AG09319 (cell line): ENCODE measurements at regions not wholly inside any gene's neighbourhood (a gene's known extent, or its start where the extent isn't known, plus 50 kb on each side); places are given as distances from the start of the nearest gene placed in this dataset.
"Not testable (repeated sequence)": the region's sequence is repeated elsewhere in the genome, so short reads cannot be mapped to it uniquely, and the experiment has no call there.

Experiments used
- DNase-seq: peaks from one replicate; pipeline ENCODE4 v3.0.0-alpha.2; 2010; ENCODE audit warnings: low read depth; ENCODE audit errors: extremely low read depth
- TF ChIP-seq, protein P1 (sequence below): IDR thresholded peaks from 2 replicates; pipeline ENCODE4 v1.5.1; 2011; ENCODE audit warnings: low read depth, mild to moderate bottlenecking, inconsistent platforms, low read length, moderate library complexity

- TF ChIP-seq, protein P1, sequence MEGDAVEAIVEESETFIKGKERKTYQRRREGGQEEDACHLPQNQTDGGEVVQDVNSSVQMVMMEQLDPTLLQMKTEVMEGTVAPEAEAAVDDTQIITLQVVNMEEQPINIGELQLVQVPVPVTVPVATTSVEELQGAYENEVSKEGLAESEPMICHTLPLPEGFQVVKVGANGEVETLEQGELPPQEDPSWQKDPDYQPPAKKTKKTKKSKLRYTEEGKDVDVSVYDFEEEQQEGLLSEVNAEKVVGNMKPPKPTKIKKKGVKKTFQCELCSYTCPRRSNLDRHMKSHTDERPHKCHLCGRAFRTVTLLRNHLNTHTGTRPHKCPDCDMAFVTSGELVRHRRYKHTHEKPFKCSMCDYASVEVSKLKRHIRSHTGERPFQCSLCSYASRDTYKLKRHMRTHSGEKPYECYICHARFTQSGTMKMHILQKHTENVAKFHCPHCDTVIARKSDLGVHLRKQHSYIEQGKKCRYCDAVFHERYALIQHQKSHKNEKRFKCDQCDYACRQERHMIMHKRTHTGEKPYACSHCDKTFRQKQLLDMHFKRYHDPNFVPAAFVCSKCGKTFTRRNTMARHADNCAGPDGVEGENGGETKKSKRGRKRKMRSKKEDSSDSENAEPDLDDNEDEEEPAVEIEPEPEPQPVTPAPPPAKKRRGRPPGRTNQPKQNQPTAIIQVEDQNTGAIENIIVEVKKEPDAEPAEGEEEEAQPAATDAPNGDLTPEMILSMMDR, result no peak
Measured at GRCh38 chr10:121374121-121374520, 224.1 kb downstream of the FGFR2 start.

DNA sequence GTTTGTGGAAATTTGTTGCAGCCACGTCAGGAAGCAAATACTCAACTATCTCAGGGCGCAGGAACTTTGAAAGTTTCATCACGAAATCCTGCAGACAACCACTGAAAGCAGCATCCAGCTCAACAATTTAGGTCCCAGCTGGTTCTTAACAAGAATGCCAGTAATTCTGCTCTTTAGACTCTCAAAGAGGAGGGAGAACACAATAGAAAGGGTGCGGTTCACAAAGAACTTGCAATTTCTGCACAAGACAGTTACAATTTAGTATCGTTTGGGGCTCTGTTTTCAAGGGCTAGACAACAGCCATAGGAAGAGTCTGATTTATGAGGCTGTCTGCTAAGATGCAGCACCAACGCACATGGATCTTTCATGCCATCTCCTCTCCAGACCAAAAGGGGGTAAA, 223.1 kb downstream of the FGFR2 start:
- TF ChIP-seq, protein P1, result no peak
- DNase-seq, result no peak

More at GRCh38 chr10:121374121-121374520, 224.1 kb downstream of the FGFR2 start:
- no peak for DNase-seq

GRCh38 chr10:121378251-121378801, 219.9 kb downstream of the FGFR2 start:
- no peak for DNase-seq
- TF ChIP-seq, protein P1, result no peak

DNA sequence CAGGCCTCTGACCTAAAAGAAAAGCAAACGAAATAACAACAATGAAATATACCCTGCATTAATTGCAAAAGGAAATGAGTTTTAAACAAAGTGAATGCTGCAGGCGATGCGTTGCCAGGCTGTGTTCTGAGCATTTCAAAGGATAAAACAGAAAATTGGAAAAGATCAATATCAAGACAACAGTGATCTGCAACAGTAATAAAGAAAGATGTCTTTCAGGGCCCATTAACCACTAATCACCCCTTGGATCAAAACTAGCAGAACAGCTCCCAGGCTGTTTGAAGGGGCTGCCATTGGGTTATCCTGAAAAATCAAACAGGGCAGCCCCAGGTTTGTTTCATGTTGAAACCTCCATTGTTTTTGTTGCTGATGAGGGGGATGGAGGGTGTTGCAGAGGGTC, 219.2 kb downstream of the FGFR2 start:
- TF ChIP-seq, protein P1, result no peak
- DNase-seq, result no peak

DNA sequence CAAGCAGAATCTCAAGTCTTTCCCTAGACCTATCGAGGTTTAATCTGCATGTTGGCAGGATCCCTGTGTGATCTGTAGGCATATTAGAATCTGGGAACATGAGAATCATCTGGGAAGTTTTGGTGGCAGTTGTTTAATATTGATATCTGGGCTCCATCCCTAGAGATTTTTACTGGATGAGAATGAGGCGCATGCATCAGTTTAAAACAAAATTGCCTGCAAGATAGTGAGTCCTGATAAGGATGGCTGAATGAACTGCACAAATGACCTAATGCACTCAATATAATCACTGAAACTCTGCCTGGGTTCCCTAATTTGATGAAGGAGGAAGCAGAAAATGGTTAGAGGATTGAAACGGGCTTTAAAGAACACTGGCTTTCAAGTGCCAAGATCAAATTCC, 218.0 kb downstream of the FGFR2 start:
- DNase-seq, result no peak
- TF ChIP-seq, protein P1, result no peak

DNA sequence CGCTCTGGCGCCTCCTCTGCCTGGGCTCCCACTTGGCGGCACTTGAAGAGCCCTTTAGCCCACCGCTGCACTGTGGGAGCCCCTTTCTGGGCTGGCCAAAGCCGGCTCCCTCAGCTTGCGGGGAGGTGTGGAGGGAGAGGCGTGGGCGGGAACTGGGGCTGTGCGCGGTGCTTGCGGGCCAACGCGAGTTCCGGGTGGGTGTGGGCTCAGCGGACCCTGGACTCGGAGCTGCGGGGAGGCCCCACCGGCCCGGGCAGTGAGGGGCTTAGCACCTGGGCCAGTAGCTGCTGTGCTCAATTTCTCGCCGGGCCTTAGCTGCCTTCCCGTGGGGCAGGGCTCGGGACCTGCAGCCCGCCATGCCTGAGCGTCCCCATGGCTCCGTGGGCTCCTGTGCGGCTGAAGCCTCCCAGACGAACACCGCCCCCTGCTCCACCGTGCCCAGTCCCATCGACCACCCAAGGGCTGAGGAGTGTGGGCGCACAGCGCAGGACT, 216.2 kb downstream of the FGFR2 start:
- not testable (repeated sequence) for DNase-seq

- TF ChIP-seq, protein P1, result no peak
- no peak for DNase-seq
Measured at GRCh38 chr10:121385136-121385535, 213.1 kb downstream of the FGFR2 start.

DNA sequence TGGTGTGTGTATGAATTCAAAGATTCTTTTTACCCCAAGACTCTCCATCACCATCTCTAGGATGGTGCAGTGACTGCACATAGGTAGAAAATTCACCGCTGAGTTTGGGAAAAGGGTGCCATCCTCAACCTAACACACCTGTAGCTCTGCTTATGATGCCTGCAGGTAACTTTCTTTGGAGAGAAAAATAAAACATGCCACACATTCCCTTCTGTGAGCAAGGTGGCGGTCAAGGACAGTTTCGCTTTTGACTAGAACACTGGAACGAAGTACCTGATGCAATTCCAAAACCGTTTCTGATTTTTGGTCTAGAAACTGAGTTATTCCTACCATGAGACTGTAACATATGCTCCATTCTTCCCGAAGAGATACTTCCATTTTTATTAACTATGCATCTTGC, 205.6 kb downstream of the FGFR2 start:
- DNase-seq, result no peak

More for the DNA sequence above, 205.6 kb downstream of the FGFR2 start:
- TF ChIP-seq, protein P1, result no peak
